C4-2B (cell line): ENCODE measurements at regions not wholly inside any gene's neighbourhood (a gene's known extent, or its start where the extent isn't known, plus 50 kb on each side); places are given as distances from the start of the nearest gene placed in this dataset.
"Not testable (repeated sequence)": the region's sequence is repeated elsewhere in the genome, so short reads cannot be mapped to it uniquely, and the experiment has no call there.

ENCODE experiments used
- H3K27ac ChIP-seq: fragments of 450-650 bp; 2 replicates; pipeline ENCODE4 v1.5.1; 2017
- ZFX ChIP-seq: fragments of 450-650 bp; IDR thresholded peaks from 2 replicates; pipeline ENCODE4 v1.6.1; 2017
- TF ChIP-seq, protein P1 (sequence below): fragments of 450-650 bp; conservative IDR thresholded peaks from 2 replicates; pipeline ENCODE4 v1.5.1; 2017; ENCODE audit warnings: mild to moderate bottlenecking

DNA sequence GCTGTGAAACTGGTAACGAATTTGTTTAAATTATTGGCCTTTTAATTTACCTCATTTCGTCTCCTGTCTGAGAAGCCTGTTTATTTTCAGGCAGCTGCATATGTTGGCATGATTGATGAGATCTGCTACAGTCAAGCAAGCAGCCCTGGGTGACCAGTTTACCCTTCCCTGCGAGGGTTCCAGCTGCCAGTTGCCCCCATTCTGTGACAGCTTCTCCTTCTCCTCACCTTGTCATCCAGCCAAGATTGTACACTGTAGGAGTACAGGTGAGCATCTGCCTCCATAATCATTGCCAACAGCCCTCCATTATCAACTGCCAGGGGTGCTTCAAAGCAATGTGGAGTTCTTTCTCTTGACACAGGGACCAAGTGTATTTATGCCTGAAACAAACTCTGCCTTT, 1979.9 kb upstream of the PRR20A start:
- TF ChIP-seq, protein P1, sequence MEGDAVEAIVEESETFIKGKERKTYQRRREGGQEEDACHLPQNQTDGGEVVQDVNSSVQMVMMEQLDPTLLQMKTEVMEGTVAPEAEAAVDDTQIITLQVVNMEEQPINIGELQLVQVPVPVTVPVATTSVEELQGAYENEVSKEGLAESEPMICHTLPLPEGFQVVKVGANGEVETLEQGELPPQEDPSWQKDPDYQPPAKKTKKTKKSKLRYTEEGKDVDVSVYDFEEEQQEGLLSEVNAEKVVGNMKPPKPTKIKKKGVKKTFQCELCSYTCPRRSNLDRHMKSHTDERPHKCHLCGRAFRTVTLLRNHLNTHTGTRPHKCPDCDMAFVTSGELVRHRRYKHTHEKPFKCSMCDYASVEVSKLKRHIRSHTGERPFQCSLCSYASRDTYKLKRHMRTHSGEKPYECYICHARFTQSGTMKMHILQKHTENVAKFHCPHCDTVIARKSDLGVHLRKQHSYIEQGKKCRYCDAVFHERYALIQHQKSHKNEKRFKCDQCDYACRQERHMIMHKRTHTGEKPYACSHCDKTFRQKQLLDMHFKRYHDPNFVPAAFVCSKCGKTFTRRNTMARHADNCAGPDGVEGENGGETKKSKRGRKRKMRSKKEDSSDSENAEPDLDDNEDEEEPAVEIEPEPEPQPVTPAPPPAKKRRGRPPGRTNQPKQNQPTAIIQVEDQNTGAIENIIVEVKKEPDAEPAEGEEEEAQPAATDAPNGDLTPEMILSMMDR: no peak
- no peak for TF ChIP-seq ZFX

DNA sequence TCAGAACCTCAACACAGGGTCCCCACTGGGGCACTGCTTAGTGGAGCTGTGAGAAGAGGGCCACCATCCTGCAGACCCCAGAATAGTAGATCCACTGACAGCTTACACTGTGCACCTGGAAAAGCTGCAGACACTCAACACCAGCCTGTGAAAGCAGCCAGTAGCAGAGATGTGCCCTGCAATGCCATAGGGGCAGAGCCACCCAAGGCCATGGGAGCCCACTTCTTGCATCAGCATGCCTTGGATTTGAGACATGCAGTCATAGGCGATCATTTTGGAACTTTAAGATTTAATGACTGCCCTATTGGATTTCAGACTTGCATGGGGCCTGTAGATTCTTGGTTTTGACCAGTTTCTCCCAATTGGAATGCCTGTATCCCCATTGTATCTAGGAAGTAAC, 1962.1 kb upstream of the PRR20A start:
- not testable (repeated sequence) for H3K27ac ChIP-seq

More for the DNA sequence above, 1979.9 kb upstream of the PRR20A start:
- no peak overlapping the region for H3K27ac ChIP-seq

DNA sequence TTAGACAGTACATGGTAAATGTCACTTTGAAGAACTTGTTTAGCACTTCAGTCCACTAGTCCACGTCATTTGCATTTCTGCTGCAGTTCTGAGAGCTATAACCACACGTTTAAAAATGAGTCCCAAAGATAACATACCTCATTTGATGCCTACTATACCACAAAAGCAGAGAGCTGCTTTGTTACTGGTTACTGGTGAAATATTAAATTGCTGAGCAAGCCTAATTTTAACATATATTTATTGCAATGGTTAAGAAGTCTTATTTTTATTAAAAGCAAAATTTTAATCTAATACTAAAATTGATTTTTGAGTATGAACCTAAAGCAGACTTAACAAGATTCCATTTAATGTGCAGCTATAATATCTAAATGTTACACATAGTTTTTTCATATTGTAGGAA, 1949.7 kb upstream of the PRR20A start:
- TF ChIP-seq, protein P1: no peak
- no peak for TF ChIP-seq ZFX
- H3K27ac ChIP-seq: no peak overlapping the region

DNA sequence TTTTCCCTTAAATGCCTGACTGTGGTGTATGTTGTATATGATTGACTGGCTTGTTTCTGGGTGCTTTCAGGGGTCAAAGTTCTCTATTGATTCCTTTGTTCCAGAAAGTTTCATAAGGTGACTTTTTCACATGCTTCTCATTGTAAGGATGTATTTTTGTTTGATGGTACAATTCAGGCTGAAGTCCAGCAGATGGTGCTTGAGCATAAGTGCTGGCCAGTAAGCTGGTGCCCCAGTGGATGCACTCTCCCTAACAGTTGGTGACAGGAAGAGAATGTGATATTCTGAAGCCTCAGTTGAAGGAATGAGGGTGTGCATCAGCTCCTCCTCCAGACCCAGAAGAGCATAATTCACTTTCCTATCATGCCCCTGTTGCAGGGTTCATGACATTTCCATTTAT, 1941.6 kb upstream of the PRR20A start:
- no peak for TF ChIP-seq ZFX
- TF ChIP-seq, protein P1: peak; percentile 11; the same call in 1 of the 2 replicates

DNA sequence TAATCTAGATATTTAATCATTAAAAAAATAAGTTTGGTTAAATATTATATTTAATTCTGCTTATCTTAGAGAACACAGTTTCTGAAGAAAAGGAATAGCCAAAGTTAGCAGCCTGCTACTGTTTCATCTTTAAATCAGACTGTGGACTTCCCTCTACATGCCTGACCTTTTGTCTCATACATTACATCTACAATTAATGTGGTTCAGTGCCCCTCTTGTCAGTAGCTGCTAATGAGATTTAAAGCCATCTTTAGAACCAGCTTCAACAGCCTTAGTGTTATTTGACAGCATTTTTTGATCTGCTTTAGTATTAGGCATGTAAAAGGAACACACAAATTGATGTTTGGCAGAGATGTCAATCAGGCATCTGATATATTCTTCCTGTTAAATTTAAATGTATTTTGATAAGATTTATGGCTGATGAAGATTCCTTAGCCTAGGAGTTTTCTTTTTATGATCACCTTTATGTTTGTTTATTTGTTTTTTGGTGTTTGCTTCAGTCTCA, 1925.8 kb upstream of the PRR20A start:
- no peak for TF ChIP-seq ZFX
- TF ChIP-seq, protein P1: no peak
- H3K27ac ChIP-seq: no peak overlapping the region

More for the DNA sequence above, 1941.6 kb upstream of the PRR20A start:
- no peak overlapping the region for H3K27ac ChIP-seq

DNA sequence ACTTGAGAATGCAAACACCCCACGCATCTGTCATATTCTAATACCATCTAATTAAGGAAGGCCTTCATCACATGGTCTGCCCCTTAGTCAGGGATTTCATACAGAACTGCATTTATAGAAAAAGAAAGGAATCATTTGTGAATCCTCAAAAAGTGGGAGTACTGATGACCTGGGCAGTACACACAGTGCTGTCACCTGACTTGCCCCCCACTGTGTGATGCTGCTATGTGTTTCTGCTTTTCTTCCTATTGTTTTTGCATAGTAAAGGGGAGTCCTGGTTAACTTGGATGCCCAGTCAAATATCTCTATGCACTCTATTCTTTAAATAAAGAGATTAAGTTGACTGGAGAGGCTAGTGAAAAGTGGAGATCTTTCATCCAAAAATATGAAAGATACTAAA, 1921.2 kb upstream of the PRR20A start:
- no peak for TF ChIP-seq ZFX
- TF ChIP-seq, protein P1: no peak
- H3K27ac ChIP-seq: no peak overlapping the region

DNA sequence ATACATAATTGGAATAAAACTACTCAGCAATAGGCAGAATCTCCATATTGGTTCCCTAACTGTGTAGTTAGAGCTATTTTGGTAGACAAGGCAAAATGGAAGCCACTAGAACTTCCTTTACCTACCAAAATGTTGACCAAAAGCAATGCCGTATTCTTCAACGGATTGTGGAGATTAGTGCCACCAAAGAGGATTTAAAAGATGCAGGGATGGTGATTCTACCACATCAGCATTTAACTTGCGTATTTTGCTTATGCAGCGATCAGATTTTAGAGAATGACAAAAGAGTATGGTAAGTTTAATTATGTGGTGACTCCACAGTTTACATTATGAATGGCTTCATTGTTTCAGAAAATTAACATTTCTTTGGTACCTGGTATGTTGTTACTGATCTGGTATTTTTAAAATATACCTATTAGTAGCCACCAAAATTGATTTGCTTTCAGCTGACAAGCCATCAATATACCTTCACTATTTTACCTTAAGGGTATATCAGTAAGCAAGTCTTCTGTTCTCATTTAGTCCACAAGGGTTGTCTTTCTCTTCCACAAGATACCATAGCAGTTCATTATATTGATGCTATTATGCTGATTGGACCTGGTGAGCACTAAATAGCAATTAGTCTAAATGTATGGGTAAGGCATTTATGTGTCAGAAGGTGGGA, 1910.7 kb upstream of the PRR20A start:
- TF ChIP-seq, protein P1: no peak
- no peak overlapping the region for H3K27ac ChIP-seq

DNA sequence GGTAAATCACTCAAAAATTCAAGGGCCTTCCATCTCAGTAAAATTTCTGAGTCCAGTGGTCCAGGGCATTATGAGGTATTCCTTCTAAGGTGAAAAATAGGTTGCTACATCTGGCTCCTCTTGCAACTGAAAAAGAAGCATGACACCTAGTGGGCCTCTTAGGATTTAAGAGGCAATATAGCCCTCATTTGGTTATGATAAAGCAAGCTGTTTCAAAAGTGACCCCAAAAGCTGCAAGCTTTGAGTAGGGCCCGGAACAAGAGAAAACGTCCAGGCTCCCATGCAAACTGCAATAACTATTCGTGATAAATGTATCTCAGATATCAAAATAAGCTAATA, 1910.2 kb upstream of the PRR20A start:
- no peak overlapping the region for H3K27ac ChIP-seq

More for the DNA sequence above, 1910.2 kb upstream of the PRR20A start:
- TF ChIP-seq ZFX: no peak
- TF ChIP-seq, protein P1: peak; percentile 8; the same call in 1 of the 2 replicates
